ENCODE measurements at regions not wholly inside any gene's neighbourhood (a gene's known extent, or its start where the extent isn't known, plus 50 kb on each side); places are given as distances from the start of the nearest gene placed in this dataset.

- no peak for TF ChIP-seq GATA2 (IDR thresholded peaks at IDR 0.05; ENCODE audit: low read depth, low read length)
- no peak for TF ChIP-seq GATA3 (IDR thresholded peaks at IDR 0.05; ENCODE audit: low read depth, low read length)
Measured at GRCh38 chr13:34151885-34152284, 333.9 kb downstream of the RFC3 start.

Data from SH-SY5Y (cell line).